BLaER1 treated with 17β-estradiol and CSF1 and Interleukin-3, amounts not matched to agents 10 nM and 100 nM (cell line): ENCODE measurements at regions not wholly inside any gene's neighbourhood (a gene's known extent, or its start where the extent isn't known, plus 50 kb on each side); places are given as distances from the start of the nearest gene placed in this dataset.

Experiments used
- H3K27ac ChIP-seq, 11 experiments: shearing (Covaris generic); formaldehyde crosslinking; 2 replicates each; pipeline ENCODE4 v1.8.1; 2022
- H3K27me3 ChIP-seq, 11 experiments: shearing (Covaris generic); formaldehyde crosslinking; 2 replicates each; pipeline ENCODE4 v1.8.1; 2022
- H3K36me3 ChIP-seq, 11 experiments: shearing (Covaris generic); formaldehyde crosslinking; 2 replicates each; pipeline ENCODE4 v1.8.1; 2022
- H3K4me1 ChIP-seq, 10 experiments: shearing (Covaris generic); formaldehyde crosslinking; 2 replicates each; pipeline ENCODE4 v1.8.1; 2022
- H3K4me2 ChIP-seq, 11 experiments: shearing (Covaris generic); formaldehyde crosslinking; 2 replicates each; pipeline ENCODE4 v1.8.1; 2022
- H3K4me3 ChIP-seq, 10 experiments: shearing (Covaris generic); formaldehyde crosslinking; 2 replicates each; pipeline ENCODE4 v1.8.1; 2022
- H3K9ac ChIP-seq, 11 experiments: shearing (Covaris generic); formaldehyde crosslinking; 2 replicates each; pipeline ENCODE4 v1.8.1; 2022
- H3K9me3 ChIP-seq, 11 experiments: shearing (Covaris generic); formaldehyde crosslinking; replicated peaks in 1 of 11; 2 replicates each; pipeline ENCODE4 v1.8.1; 2022
- H4K20me1 ChIP-seq, 11 experiments: shearing (Covaris generic); formaldehyde crosslinking; 2 replicates each; pipeline ENCODE4 v1.8.1; 2022
- Cebpa-rat ChIP-seq, 11 experiments: shearing (Covaris generic); IDR thresholded peaks; 2 replicates each; pipeline ENCODE4 v1.8.1; 2022

DNA sequence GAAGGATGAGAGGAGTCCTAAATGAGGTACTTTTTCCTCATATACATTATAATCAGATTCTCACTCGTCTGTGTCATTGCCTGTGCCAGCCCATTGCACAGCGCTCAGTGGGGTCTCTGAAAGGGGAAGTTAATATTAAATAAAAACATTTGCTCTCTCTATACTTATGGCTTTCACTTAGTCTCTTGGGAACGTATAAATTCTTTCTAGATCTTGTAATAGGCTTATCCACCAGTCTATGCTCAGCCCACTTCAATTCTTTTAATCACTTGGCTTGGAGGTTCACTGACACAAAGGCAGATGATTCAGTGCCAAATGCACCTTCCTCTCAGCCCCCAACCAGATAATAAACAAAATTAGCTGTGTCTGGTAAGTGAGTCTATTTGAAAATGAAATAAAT is 164.3 kb upstream of the OGFRL1 start:
- no peaks in the 10 kb centered on the region for H4K20me1 ChIP-seq
- H3K4me1 ChIP-seq = peaks cover 0 to 8% (median 7%) of the 10 kb centered on the region in 10 experiments; a peak in 4 of 20 replicates
- no peaks in the 10 kb centered on the region for H3K36me3 ChIP-seq
- no peak for TF ChIP-seq Cebpa-rat (IDR thresholded peaks at IDR 0.05)
- no peak overlapping the region for H3K4me2 ChIP-seq
- H3K9ac ChIP-seq = no peak overlapping the region
- no peaks in the 10 kb centered on the region for H3K27me3 ChIP-seq
- H3K4me3 ChIP-seq = no peak overlapping the region
- no peak overlapping the region for H3K27ac ChIP-seq
- peaks cover 15 to 42% (median 24%) of the 10 kb centered on the region in 11 experiments; a peak in 20 of 22 replicates for H3K9me3 ChIP-seq

DNA sequence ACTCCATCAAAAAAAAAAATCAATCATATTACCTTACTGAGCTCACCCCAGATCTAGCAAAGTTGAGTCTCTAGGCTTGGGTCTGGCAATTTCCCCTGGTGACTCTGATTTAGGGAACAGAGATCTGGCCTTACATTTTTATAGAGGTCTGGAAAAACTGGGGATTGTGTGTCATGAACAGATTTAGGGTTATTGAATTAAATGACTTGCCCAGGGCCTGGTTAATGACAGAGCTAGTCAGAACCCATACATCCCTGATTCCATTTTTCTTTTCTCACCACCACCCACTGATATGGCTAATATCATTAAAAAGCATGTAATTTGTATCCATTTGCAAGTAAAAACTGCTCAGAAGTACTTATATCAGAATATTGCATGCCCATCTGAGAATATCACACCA is 163.4 kb upstream of the OGFRL1 start:
- H4K20me1 ChIP-seq = no peaks in the 10 kb centered on the region
- H3K4me1 ChIP-seq = peaks cover 0 to 8% (median 7%) of the 10 kb centered on the region in 10 experiments; a peak in 4 of 20 replicates
- H3K9ac ChIP-seq = no peak overlapping the region
- no peak overlapping the region for H3K4me3 ChIP-seq
- no peak for TF ChIP-seq Cebpa-rat (IDR thresholded peaks at IDR 0.05)
- no peaks in the 10 kb centered on the region for H3K36me3 ChIP-seq
- H3K27me3 ChIP-seq = no peaks in the 10 kb centered on the region
- H3K9me3 ChIP-seq = peaks cover 7 to 33% (median 17%) of the 10 kb centered on the region in 11 experiments; a peak in 19 of 22 replicates
- no peak overlapping the region for H3K27ac ChIP-seq
- H3K4me2 ChIP-seq = no peak overlapping the region

DNA sequence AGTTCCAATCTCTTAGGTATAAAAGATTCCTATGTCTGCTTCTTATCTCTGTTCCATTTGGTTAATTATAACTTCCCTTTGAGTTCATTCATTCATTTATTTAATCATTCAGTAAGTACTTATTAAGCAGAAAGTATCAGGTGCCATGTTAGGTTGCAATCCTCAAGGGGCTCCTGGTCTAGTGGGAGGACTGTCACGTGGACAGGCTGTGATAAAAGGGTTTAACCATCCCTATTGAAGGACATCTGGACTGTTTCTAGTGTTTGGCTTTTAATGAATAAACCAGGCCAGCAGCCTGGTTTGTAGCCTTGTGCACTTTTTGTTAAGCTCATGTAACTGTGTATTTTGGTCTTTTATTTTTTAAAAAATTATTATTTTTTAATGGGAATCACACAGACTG is 162.1 kb upstream of the OGFRL1 start:
- Histone ChIP-seq H4K20me1 (no peaks in the 10 kb centered on the region), H3K9me3 (peaks cover 7 to 21% (median 16%) of the 10 kb centered on the region in 11 experiments; a peak in 18 of 22 replicates), H3K36me3 (no peaks in the 10 kb centered on the region), H3K27ac (no peak overlapping the region), H3K9ac (no peak overlapping the region), H3K4me3 (no peak overlapping the region), H3K27me3 (no peaks in the 10 kb centered on the region), H3K4me1 (peaks cover 0 to 8% (median 7%) of the 10 kb centered on the region in 10 experiments; a peak in 4 of 20 replicates), H3K4me2 (no peak overlapping the region)
- no peak for TF ChIP-seq Cebpa-rat (IDR thresholded peaks at IDR 0.05)

DNA sequence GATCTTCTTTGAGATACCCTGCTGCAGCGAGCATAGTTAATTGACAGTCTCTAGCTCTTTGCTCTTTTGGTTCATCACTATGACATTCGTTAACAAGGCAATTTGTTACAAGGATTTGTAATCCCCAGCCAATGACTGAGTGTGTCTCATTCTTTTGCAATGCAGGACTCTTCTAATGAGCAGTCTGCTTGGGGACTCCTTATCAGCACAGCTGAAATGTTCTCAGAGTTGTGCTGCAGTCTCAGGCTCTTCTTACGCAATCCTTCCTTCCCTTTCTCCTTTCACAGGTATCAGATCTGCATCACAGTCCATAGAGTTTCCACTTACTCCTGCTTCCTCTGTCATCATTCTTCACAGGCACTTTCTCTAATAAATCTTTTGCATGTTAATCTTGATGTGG is 161.2 kb upstream of the OGFRL1 start:
- Histone ChIP-seq H3K4me1 (peaks cover 0 to 8% (median 7%) of the 10 kb centered on the region in 10 experiments; a peak in 4 of 20 replicates), H3K4me3 (no peak overlapping the region), H3K4me2 (no peak overlapping the region), H3K36me3 (no peaks in the 10 kb centered on the region), H4K20me1 (no peaks in the 10 kb centered on the region), H3K27me3 (no peaks in the 10 kb centered on the region), H3K9ac (no peak overlapping the region), H3K27ac (no peak overlapping the region), H3K9me3 (peaks cover 5 to 16% (median 8%) of the 10 kb centered on the region in 11 experiments; a peak in 18 of 22 replicates)
- TF ChIP-seq Cebpa-rat (IDR thresholded peaks at IDR 0.05) = peak in 7 of 11 experiments; percentile 36 to 63 (median 51); a peak in 6 of 22 replicates

DNA sequence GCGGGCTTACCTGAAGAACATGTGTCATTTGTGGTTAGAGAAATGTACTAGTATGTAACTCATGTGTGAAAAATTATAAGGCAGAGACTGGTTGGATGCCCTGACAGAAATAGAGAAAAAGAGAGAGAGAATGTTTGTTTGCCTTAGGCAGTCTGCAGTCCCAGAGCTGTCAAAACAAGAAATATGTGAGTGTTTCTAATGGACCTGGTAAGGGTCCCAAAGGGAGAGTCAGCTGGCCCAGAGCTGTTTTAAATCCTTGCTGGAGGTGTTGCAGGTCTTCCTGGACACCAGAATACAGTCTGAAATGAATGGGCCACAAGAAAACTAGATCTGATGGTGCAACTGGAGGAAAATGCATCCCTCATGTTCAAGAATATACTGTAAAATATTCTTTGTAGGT is 158.3 kb upstream of the OGFRL1 start:
- no peak for TF ChIP-seq Cebpa-rat (IDR thresholded peaks at IDR 0.05)
- H4K20me1 ChIP-seq = no peaks in the 10 kb centered on the region
- H3K4me3 ChIP-seq = no peak overlapping the region
- peaks cover 0 to 7% (median 0%) of the 10 kb centered on the region in 11 experiments; a peak in 1 of 22 replicates for H3K9me3 ChIP-seq
- no peaks in the 10 kb centered on the region for H3K36me3 ChIP-seq
- H3K27ac ChIP-seq = no peak overlapping the region
- peaks cover 0 to 8% (median 0%) of the 10 kb centered on the region in 10 experiments; a peak in 1 of 20 replicates for H3K4me1 ChIP-seq
- no peaks in the 10 kb centered on the region for H3K27me3 ChIP-seq
- no peak overlapping the region for H3K4me2 ChIP-seq
- no peak overlapping the region for H3K9ac ChIP-seq

DNA sequence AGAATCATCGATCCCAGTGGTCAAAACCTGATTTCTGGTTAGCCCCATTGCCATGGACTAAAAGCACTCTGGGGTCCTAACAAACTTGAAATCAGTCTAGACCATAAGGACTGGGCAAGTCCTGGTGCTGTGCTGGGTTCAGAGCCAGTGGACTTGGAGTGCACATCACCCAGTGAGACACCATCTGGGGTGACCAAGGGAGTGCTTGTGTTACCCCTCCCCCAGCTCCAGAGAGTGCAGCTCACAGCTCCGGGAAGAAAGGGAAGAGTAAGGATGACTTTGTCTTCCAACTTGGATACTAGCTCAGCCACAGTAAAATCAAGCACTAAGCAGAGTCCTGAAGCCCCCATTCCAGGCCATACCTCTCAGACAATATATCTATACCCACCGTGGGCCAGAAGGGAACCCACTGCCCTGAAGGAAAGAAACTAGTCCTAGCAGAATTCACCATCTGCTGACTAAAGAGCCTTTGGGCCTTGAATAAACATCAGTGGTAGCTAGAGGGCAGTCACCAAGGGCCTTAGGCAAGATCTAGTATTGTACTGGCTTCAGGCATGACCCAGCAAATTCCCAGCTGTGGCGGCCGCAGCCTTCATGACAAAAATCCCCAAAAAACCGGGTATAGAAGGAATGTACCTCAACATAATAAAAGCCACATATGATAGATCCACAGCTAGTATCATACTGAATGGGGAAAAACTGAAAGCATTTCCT is 153.5 kb upstream of the OGFRL1 start:
- Histone ChIP-seq H3K36me3 (no peaks in the 10 kb centered on the region), H3K27ac (no peak overlapping the region), H3K4me2 (no peak overlapping the region), H3K9ac (no peak overlapping the region), H3K27me3 (no peaks in the 10 kb centered on the region), H3K9me3 (peaks cover 0 to 18% (median 8%) of the 10 kb centered on the region in 11 experiments; a peak in 9 of 22 replicates), H4K20me1 (no peaks in the 10 kb centered on the region), H3K4me3 (no peak overlapping the region), H3K4me1 (peaks cover 0 to 16% (median 6%) of the 10 kb centered on the region in 10 experiments; a peak in 10 of 20 replicates)
- TF ChIP-seq Cebpa-rat (IDR thresholded peaks at IDR 0.05) = no peak

DNA sequence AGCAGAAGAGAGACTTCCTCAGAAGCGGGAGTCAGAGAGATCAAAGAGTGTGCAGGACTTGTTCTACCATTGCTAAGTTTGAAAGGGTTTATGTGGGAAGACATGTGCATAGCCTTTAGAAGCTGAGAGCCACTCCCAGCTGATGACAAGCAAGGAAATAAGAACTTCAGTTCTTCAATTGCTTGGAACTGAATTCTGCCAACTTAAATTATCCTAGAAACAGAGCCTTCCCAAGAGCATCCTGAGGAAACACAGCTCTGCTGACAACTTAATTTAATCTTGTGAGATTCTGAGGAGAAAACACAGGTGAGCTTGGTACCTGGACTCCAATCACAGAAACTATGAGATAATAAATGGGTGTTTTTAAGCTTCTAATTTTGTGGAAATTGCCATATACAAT is 150.6 kb upstream of the OGFRL1 start:
- TF ChIP-seq Cebpa-rat (IDR thresholded peaks at IDR 0.05) = no peak
- H3K27ac ChIP-seq = no peak overlapping the region
- H3K27me3 ChIP-seq = no peaks in the 10 kb centered on the region

DNA sequence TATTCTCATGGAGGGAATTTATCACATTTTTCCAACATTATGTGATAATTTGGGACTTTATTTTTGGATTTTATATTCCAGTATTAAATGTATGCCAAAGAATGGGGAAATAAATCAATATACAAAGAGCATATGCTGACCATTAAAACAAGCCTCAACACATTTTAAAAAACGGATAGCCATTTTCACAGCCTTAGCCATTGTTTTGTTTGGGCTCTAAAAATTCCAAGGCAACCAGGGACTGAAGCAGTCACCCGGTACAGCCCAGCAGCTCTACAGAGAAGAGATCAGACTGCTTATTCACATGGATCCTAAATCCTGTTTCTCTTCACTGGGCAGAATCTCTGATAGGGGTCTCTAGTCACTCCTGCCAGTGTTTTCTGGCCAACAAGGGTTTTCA is 150.2 kb upstream of the OGFRL1 start:
- Histone ChIP-seq H3K36me3 (no peaks in the 10 kb centered on the region), H3K9ac (no peak overlapping the region), H3K27me3 (no peaks in the 10 kb centered on the region), H3K4me1 (peaks cover 0 to 16% (median 6%) of the 10 kb centered on the region in 10 experiments; a peak in 10 of 20 replicates), H3K4me3 (no peak overlapping the region), H4K20me1 (no peaks in the 10 kb centered on the region), H3K27ac (peak overlapping the region in 2 of 11 experiments; percentile 35 to 54; a peak in 2 of 22 replicates), H3K4me2 (peak overlapping the region in 4 of 11 experiments; percentile 42 to 59 (median 58); a peak in 5 of 22 replicates), H3K9me3 (peaks cover 0 to 20% (median 8%) of the 10 kb centered on the region in 11 experiments; a peak in 10 of 22 replicates)
- no peak for TF ChIP-seq Cebpa-rat (IDR thresholded peaks at IDR 0.05)

More for the DNA sequence above, 150.6 kb upstream of the OGFRL1 start:
- Histone ChIP-seq H3K4me3 (no peak overlapping the region), H3K4me1 (peaks cover 0 to 16% (median 6%) of the 10 kb centered on the region in 10 experiments; a peak in 10 of 20 replicates), H4K20me1 (no peaks in the 10 kb centered on the region), H3K9ac (no peak overlapping the region), H3K36me3 (no peaks in the 10 kb centered on the region), H3K4me2 (no peak overlapping the region), H3K9me3 (peaks cover 0 to 20% (median 8%) of the 10 kb centered on the region in 11 experiments; a peak in 10 of 22 replicates)

DNA sequence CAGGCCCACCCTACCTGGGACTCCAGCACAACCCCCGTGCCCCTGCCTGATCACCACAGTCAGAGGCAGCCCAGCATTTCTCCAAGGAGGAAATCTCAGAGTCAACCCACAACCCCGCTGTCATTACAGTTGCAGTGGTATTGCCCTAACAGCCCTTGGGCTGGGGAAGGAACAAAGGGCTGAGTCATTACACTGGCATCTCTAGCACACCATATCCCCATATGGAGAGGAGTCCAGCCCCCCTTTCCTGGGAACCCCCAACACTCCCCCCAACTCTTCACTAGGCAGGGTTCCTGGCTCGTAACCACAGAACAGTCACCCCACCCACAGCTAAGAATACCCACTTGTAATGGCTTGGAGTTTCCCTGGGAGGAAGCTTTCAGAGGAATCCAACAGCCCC is 149.4 kb upstream of the OGFRL1 start:
- H3K9ac ChIP-seq = no peak overlapping the region
- no peaks in the 10 kb centered on the region for H3K27me3 ChIP-seq
- H3K9me3 ChIP-seq = peaks cover 0 to 20% (median 8%) of the 10 kb centered on the region in 11 experiments; a peak in 10 of 22 replicates
- H3K27ac ChIP-seq = peak overlapping the region in 2 of 11 experiments; percentile 35 to 54; a peak in 6 of 22 replicates
- no peaks in the 10 kb centered on the region for H4K20me1 ChIP-seq
- 0 out of 20 replicates have a peak overlapping the region, but pooled peaks of 1 of the 10 experiments have one; percentile 4 for H3K4me3 ChIP-seq
- peak overlapping the region in 5 of 11 experiments; percentile 42 to 59 (median 58); a peak in 10 of 22 replicates for H3K4me2 ChIP-seq
- H3K36me3 ChIP-seq = no peaks in the 10 kb centered on the region
- TF ChIP-seq Cebpa-rat (IDR thresholded peaks at IDR 0.05) = no peak
- peaks cover 0 to 16% (median 6%) of the 10 kb centered on the region in 10 experiments; a peak in 10 of 20 replicates for H3K4me1 ChIP-seq
